Stomach (tissue), 8 donors: ENCODE measurements at regions not wholly inside any gene's neighbourhood (a gene's known extent, or its start where the extent isn't known, plus 50 kb on each side); places are given as distances from the start of the nearest gene placed in this dataset.

Experiments used
- DNase-seq, 2 donors: peaks; one replicate each; pipeline versions ENCODE4 v3.0.0 to v3.0.0-alpha.2; 2013 to 2019
- H3K27ac ChIP-seq, 5 donors: fragments of 200-600 bp in 4 of 5; sonication (generic) in 4 of 5; one replicate each; pipeline ENCODE4 v1.5.1; 2013 to 2019; ENCODE audit warnings: mild to moderate bottlenecking in 1 of 5, moderate library complexity in 1 of 5
- H3K27me3 ChIP-seq, 3 donors: fragments of 200-600 bp; sonication (generic); one replicate each; pipeline ENCODE4 v1.5.1; 2017 to 2019; ENCODE audit warnings: mixed run types in 1 of 3
- H3K36me3 ChIP-seq, 4 donors: fragments of 200-600 bp; sonication (generic); 1 replicate in 3 of 4; 2 replicates in 1 of 4; pipeline ENCODE4 v1.5.1; 2016 to 2019
- H3K4me1 ChIP-seq, 4 donors: fragments of 200-600 bp; sonication (generic); one replicate each; pipeline ENCODE4 v1.5.1; 2016 to 2019
- H3K4me3 ChIP-seq, 4 donors: fragments of 200-600 bp; sonication (generic) in 3 of 4; one replicate each; pipeline ENCODE4 v1.5.1; 2016 to 2019; ENCODE audit warnings: mild to moderate bottlenecking in 1 of 4
- H3K9me3 ChIP-seq, 4 donors: fragments of 200-600 bp; sonication (generic); one replicate each; pipeline ENCODE4 v1.5.1; 2016 to 2019
- EP300 ChIP-seq: sonication (generic); formaldehyde crosslinking; IDR thresholded peaks from one replicate; pipeline ENCODE4 v1.6.1; 2017; ENCODE audit warnings: antibody characterized with exemption
- POLR2A ChIP-seq, 4 donors: fragments of 450-650 bp; IDR thresholded peaks; one replicate each; pipeline ENCODE4 v1.6.1; 2016; ENCODE audit warnings: antibody characterized with exemption in 4 of 4, control low read depth in 2 of 4, mild to moderate bottlenecking in 1 of 4, moderate library complexity in 1 of 4
- POLR2AphosphoS5 ChIP-seq, 3 donors: sonication (generic); formaldehyde crosslinking; IDR thresholded peaks; one replicate each; pipeline ENCODE4 v1.6.1; 2016; ENCODE audit warnings: antibody characterized with exemption in 3 of 3
- WGBS, 5 donors: extraction: QIAGEN DNeasy Blood & Tissue Kit in 3 of 5; methylation state at CpG; one replicate each; pipeline versions ENCODE4 v1.1.5 to v1.1.7; 2013 to 2018; 5-methylcytosine and 5-hydroxymethylcytosine counted together
- intact Hi-C: fragments of 100-400 bp; cut with DNase I; formaldehyde crosslinking; loops from one replicate; pipeline ENCODE4 v1.15.1; 2023; ENCODE audit warnings: low total_unique reads
- TF ChIP-seq, protein P1 (sequence below), 7 experiments: fragments of 450-650 bp in 4 of 7; fragments of 200-600 bp in 3 of 7; sonication (generic) in 3 of 7; IDR thresholded peaks; one replicate each; pipeline ENCODE4 v1.5.1; 2016 to 2019; ENCODE audit warnings: antibody characterized with exemption in 7 of 7, control low read depth in 2 of 7, mild to moderate bottlenecking in 1 of 7
- donor health status: healthy with polysubstance abuse.
- donor health status: Bipolar disorder and iron deficiency.
- donor health status: healthy.

- Histone ChIP-seq H3K4me1 (no peaks in the 10 kb centered on the region), H3K36me3 (no peaks in the 10 kb centered on the region), H3K4me3 (no peak overlapping the region), H3K27ac (no peak overlapping the region), H3K27me3 (no peaks in the 10 kb centered on the region), H3K9me3 (no peaks in the 10 kb centered on the region)
- intact Hi-C loops: no loop called here
- TF ChIP-seq, protein P1, sequence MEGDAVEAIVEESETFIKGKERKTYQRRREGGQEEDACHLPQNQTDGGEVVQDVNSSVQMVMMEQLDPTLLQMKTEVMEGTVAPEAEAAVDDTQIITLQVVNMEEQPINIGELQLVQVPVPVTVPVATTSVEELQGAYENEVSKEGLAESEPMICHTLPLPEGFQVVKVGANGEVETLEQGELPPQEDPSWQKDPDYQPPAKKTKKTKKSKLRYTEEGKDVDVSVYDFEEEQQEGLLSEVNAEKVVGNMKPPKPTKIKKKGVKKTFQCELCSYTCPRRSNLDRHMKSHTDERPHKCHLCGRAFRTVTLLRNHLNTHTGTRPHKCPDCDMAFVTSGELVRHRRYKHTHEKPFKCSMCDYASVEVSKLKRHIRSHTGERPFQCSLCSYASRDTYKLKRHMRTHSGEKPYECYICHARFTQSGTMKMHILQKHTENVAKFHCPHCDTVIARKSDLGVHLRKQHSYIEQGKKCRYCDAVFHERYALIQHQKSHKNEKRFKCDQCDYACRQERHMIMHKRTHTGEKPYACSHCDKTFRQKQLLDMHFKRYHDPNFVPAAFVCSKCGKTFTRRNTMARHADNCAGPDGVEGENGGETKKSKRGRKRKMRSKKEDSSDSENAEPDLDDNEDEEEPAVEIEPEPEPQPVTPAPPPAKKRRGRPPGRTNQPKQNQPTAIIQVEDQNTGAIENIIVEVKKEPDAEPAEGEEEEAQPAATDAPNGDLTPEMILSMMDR (IDR thresholded peaks at IDR 0.05): no peak
- TF ChIP-seq EP300 (no peak), POLR2A (IDR thresholded peaks at IDR 0.05) (no peak), POLR2AphosphoS5 (IDR thresholded peaks at IDR 0.05) (no peak)
- no peak for DNase-seq
Measured at GRCh38 chr11:29511394-29511793, 505.4 kb downstream of the KCNA4 start.

DNA sequence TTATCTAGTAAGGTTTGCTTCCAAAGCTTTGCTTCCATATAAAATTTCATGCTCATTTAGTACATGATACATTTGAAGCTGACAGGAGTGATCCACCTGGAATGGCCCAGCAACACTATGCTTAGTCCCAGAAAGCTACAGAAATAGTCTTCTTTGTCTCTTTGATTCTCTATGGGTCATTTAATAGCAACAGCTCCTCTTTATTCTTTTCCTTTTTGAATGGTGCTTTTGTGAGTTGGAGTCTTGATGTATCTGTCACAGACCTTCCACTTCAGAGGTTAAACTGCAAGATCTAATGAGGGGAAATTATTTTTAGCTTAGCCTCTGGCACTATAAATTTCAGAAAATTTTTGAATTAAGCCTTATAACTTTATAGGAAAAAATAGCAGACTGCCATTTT is 509.5 kb downstream of the KCNA4 start:
- Histone ChIP-seq H3K27ac (no peak overlapping the region), H3K27me3 (no peaks in the 10 kb centered on the region), H3K4me1 (no peaks in the 10 kb centered on the region), H3K4me3 (no peak overlapping the region), H3K9me3 (no peaks in the 10 kb centered on the region), H3K36me3 (no peaks in the 10 kb centered on the region)
- no peak for TF ChIP-seq EP300
- TF ChIP-seq POLR2A (IDR thresholded peaks at IDR 0.05): no peak
- TF ChIP-seq, protein P1 (IDR thresholded peaks at IDR 0.05): no peak
- no peak for DNase-seq
- intact Hi-C loops: no loop called here

DNA sequence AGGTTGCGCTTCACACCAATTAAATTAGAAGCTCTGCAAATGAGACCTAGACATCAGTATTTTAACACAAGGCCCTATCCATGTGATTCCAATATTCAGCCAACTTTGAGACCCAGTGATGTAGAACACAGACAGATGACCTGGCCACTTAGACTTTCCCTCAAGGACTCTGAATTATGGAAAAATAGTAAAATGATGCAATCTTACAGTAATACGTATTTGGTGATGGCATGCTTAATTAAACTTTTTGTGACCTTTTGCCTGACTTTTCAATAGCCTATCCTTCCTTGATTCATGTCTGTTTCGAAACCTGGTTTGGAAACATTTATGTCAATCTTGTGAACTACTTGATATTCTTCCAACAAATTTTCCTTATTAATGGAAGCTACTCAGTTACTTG is 521.2 kb downstream of the KCNA4 start:
- TF ChIP-seq POLR2A (IDR thresholded peaks at IDR 0.05) (no peak), EP300 (no peak), POLR2AphosphoS5 (IDR thresholded peaks at IDR 0.05) (no peak)
- TF ChIP-seq, protein P1 (IDR thresholded peaks at IDR 0.05): no peak
- 85 to 89% (median 85%) methylated on average over 3 of the region's 3 CpGs for WGBS, 5 donors
- Histone ChIP-seq H3K4me3 (no peak overlapping the region), H3K9me3 (no peaks in the 10 kb centered on the region), H3K27ac (no peak overlapping the region), H3K27me3 (no peaks in the 10 kb centered on the region), H3K36me3 (no peaks in the 10 kb centered on the region), H3K4me1 (no peaks in the 10 kb centered on the region)
- intact Hi-C loops: no loop called here
- DNase-seq: no peak

- intact Hi-C loops: no loop called here
- Histone ChIP-seq H3K27ac (no peak overlapping the region), H3K27me3 (no peaks in the 10 kb centered on the region), H3K4me1 (no peaks in the 10 kb centered on the region), H3K36me3 (no peaks in the 10 kb centered on the region), H3K4me3 (no peak overlapping the region), H3K9me3 (no peaks in the 10 kb centered on the region)
- WGBS, 5 donors: 83 to 95% (median 88%) methylated on average over 1 of the region's 1 CpG
- TF ChIP-seq POLR2A (IDR thresholded peaks at IDR 0.05) (no peak), POLR2AphosphoS5 (IDR thresholded peaks at IDR 0.05) (no peak)
- no peak for DNase-seq
Measured at GRCh38 chr11:29490938-29491337, 525.9 kb downstream of the KCNA4 start.

DNA sequence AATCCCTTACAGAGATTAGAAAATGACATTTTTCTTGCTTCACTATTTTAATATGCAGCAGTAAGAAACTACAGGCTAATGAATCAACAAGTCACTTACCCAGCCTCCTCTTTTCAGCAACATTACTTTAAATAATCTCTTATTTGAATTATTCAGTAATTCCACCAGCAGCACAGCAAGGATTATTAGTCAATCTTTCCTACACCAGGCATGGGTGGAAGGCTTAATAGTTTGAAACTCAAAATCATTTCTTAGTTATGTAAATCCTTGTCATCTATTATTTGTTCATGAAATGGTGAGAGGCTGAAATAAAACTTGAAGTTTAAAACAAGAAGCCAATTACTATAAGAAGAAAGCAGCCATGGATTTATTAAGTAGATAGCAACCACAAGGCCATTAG is 530.5 kb downstream of the KCNA4 start:
- TF ChIP-seq, protein P1 (IDR thresholded peaks at IDR 0.05): no peak
- TF ChIP-seq POLR2A (IDR thresholded peaks at IDR 0.05): no peak
- TF ChIP-seq POLR2AphosphoS5 (IDR thresholded peaks at IDR 0.05): no peak
- TF ChIP-seq EP300: no peak
- intact Hi-C loops: no loop called here

More for the DNA sequence above, 530.5 kb downstream of the KCNA4 start:
- no peaks in the 10 kb centered on the region for H3K4me1 ChIP-seq
- no peaks in the 10 kb centered on the region for H3K9me3 ChIP-seq
- no peaks in the 10 kb centered on the region for H3K27me3 ChIP-seq
- no peak for DNase-seq
- no peak overlapping the region for H3K27ac ChIP-seq
- no peaks in the 10 kb centered on the region for H3K36me3 ChIP-seq
- no peak overlapping the region for H3K4me3 ChIP-seq
